IgD-negative memory B cell (primary cell): ENCODE measurements at regions not wholly inside any gene's neighbourhood (a gene's known extent, or its start where the extent isn't known, plus 50 kb on each side); places are given as distances from the start of the nearest gene placed in this dataset.
"Not testable (repeated sequence)": the region's sequence is repeated elsewhere in the genome, so short reads cannot be mapped to it uniquely, and the experiment has no call there.

Experiments
- H3K27ac Mint-ChIP-seq, 3 donors: one replicate each; pipeline ENCODE4 v1.8.0; 2020 to 2022; ENCODE audit warnings: mild to moderate bottlenecking in 3 of 3, mixed read lengths in 3 of 3, moderate library complexity in 1 of 3
- H3K27me3 Mint-ChIP-seq: one replicate; pipeline ENCODE4 v1.8.0; 2021; ENCODE audit warnings: mixed read lengths
- H3K36me3 Mint-ChIP-seq: one replicate; pipeline ENCODE4 v1.8.0; 2020; ENCODE audit warnings: mild to moderate bottlenecking, mixed read lengths
- H3K4me1 Mint-ChIP-seq, 3 donors: one replicate each; pipeline ENCODE4 v1.8.0; 2020 to 2022; ENCODE audit warnings: mixed read lengths in 3 of 3, mild to moderate bottlenecking in 1 of 3
- H3K4me3 Mint-ChIP-seq, 4 donors: one replicate each; pipeline ENCODE4 v1.8.0; 2020 to 2022; ENCODE audit warnings: mild to moderate bottlenecking in 4 of 4, mixed read lengths in 4 of 4, moderate library complexity in 3 of 4
- H3K9me3 Mint-ChIP-seq, 3 donors: one replicate each; pipeline ENCODE4 v1.8.0; 2020 to 2021; ENCODE audit warnings: mixed read lengths in 3 of 3, mild to moderate bottlenecking in 1 of 3

- peaks cover 5% of the 10 kb centered on the region for H3K36me3 Mint-ChIP-seq
- H3K27me3 Mint-ChIP-seq: no peaks in the 10 kb centered on the region
- H3K9me3 Mint-ChIP-seq: peaks cover 4 to 11% (median 6%) of the 10 kb centered on the region in 3 donors
- no peaks in the 10 kb centered on the region for H3K4me1 Mint-ChIP-seq
- H3K27ac Mint-ChIP-seq: no peak overlapping the region
- no peak overlapping the region for H3K4me3 Mint-ChIP-seq
Measured at GRCh38 chr12:58678753-58679152, 241.6 kb downstream of the LRIG3 start.

GRCh38 chr12:58681730-58682129 is 238.6 kb downstream of the LRIG3 start:
- H3K4me1 Mint-ChIP-seq: no peaks in the 10 kb centered on the region
- H3K27me3 Mint-ChIP-seq: no peaks in the 10 kb centered on the region

GRCh38 chr12:58695263-58695662 is 225.0 kb downstream of the LRIG3 start:
- H3K27ac Mint-ChIP-seq: peak overlapping the region in 1 of 3 donors; percentile 82
- peaks cover 4 to 11% (median 6%) of the 10 kb centered on the region in 3 donors for H3K9me3 Mint-ChIP-seq
- peaks cover 0 to 2% (median 0%) of the 10 kb centered on the region in 3 donors for H3K4me1 Mint-ChIP-seq
- H3K4me3 Mint-ChIP-seq: no peak overlapping the region
- no peaks in the 10 kb centered on the region for H3K27me3 Mint-ChIP-seq
- peaks cover 3% of the 10 kb centered on the region for H3K36me3 Mint-ChIP-seq

More at GRCh38 chr12:58681730-58682129, 238.6 kb downstream of the LRIG3 start:
- H3K9me3 Mint-ChIP-seq: peaks cover 4 to 11% (median 6%) of the 10 kb centered on the region in 3 donors
- peaks cover 4% of the 10 kb centered on the region for H3K36me3 Mint-ChIP-seq
- no peak overlapping the region for H3K27ac Mint-ChIP-seq
- H3K4me3 Mint-ChIP-seq: no peak overlapping the region

- Mint-ChIP-seq H3K36me3 (no peaks in the 10 kb centered on the region), H3K4me1 (no peaks in the 10 kb centered on the region), H3K27me3 (no peaks in the 10 kb centered on the region), H3K4me3 (no peak overlapping the region), H3K9me3 (peaks cover 5 to 12% (median 6%) of the 10 kb centered on the region in 3 donors), H3K27ac (no peak overlapping the region)
Measured at GRCh38 chr12:58701536-58701935, 218.8 kb downstream of the LRIG3 start.

- H3K9me3 Mint-ChIP-seq: peaks cover 2 to 13% (median 10%) of the 10 kb centered on the region in 3 donors
- H3K4me1 Mint-ChIP-seq: no peaks in the 10 kb centered on the region
- H3K27me3 Mint-ChIP-seq: no peaks in the 10 kb centered on the region
- no peak overlapping the region for H3K4me3 Mint-ChIP-seq
- no peaks in the 10 kb centered on the region for H3K36me3 Mint-ChIP-seq
- no peak overlapping the region for H3K27ac Mint-ChIP-seq
Measured at GRCh38 chr12:58703866-58704265, 216.4 kb downstream of the LRIG3 start.

GRCh38 chr12:58704770-58705169 is 215.5 kb downstream of the LRIG3 start:
- H3K27ac Mint-ChIP-seq, H3K4me1 Mint-ChIP-seq, H3K4me3 Mint-ChIP-seq, H3K27me3 Mint-ChIP-seq, H3K36me3 Mint-ChIP-seq: not testable (repeated sequence)
- H3K9me3 Mint-ChIP-seq: peaks cover 2 to 13% (median 10%) of the 10 kb centered on the region in 3 donors

- Mint-ChIP-seq H3K36me3 (no peaks in the 10 kb centered on the region), H3K4me1 (no peaks in the 10 kb centered on the region), H3K27me3 (no peaks in the 10 kb centered on the region), H3K4me3 (no peak overlapping the region), H3K9me3 (peaks cover 2 to 10% (median 7%) of the 10 kb centered on the region in 3 donors), H3K27ac (no peak overlapping the region)
Measured at GRCh38 chr12:58710901-58711300, 209.4 kb downstream of the LRIG3 start.

- peaks cover 2 to 7% (median 4%) of the 10 kb centered on the region in 3 donors for H3K9me3 Mint-ChIP-seq
- no peaks in the 10 kb centered on the region for H3K4me1 Mint-ChIP-seq
- H3K27me3 Mint-ChIP-seq: no peaks in the 10 kb centered on the region
- H3K36me3 Mint-ChIP-seq: no peaks in the 10 kb centered on the region
- peak overlapping the region in 1 of 4 donors; percentile 38 for H3K4me3 Mint-ChIP-seq
- no peak overlapping the region for H3K27ac Mint-ChIP-seq
Measured at GRCh38 chr12:58711974-58712373, 208.3 kb downstream of the LRIG3 start.

- Mint-ChIP-seq H3K4me1 (no peaks in the 10 kb centered on the region), H3K36me3 (no peaks in the 10 kb centered on the region), H3K27me3 (no peaks in the 10 kb centered on the region), H3K4me3 (no peak overlapping the region), H3K9me3 (peaks cover 2 to 4% (median 3%) of the 10 kb centered on the region in 3 donors), H3K27ac (no peak overlapping the region)
Measured at GRCh38 chr12:58712976-58713375, 207.3 kb downstream of the LRIG3 start.

- no peak overlapping the region for H3K4me3 Mint-ChIP-seq
- H3K27me3 Mint-ChIP-seq: no peaks in the 10 kb centered on the region
- peaks cover 0 to 8% (median 0%) of the 10 kb centered on the region in 3 donors for H3K9me3 Mint-ChIP-seq
- no peaks in the 10 kb centered on the region for H3K4me1 Mint-ChIP-seq
- no peaks in the 10 kb centered on the region for H3K36me3 Mint-ChIP-seq
- no peak overlapping the region for H3K27ac Mint-ChIP-seq
Measured at GRCh38 chr12:58719161-58719560, 201.1 kb downstream of the LRIG3 start.

GRCh38 chr12:58720421-58720820 is 199.9 kb downstream of the LRIG3 start:
- Mint-ChIP-seq H3K4me3 (no peak overlapping the region), H3K27ac (no peak overlapping the region), H3K27me3 (no peaks in the 10 kb centered on the region), H3K9me3 (peaks cover 0 to 10% (median 0%) of the 10 kb centered on the region in 3 donors), H3K4me1 (no peaks in the 10 kb centered on the region), H3K36me3 (no peaks in the 10 kb centered on the region)

GRCh38 chr12:58725400-58726105 is 194.8 kb downstream of the LRIG3 start:
- Mint-ChIP-seq H3K27me3 (no peaks in the 10 kb centered on the region), H3K4me1 (no peaks in the 10 kb centered on the region), H3K9me3 (peaks cover 0 to 13% (median under 1%) of the 10 kb centered on the region in 3 donors), H3K27ac (no peak overlapping the region), H3K36me3 (no peaks in the 10 kb centered on the region), H3K4me3 (no peak overlapping the region)

- H3K9me3 Mint-ChIP-seq: peaks cover 0 to 7% (median 2%) of the 10 kb centered on the region in 3 donors
Measured at GRCh38 chr12:58727521-58727920, 192.8 kb downstream of the LRIG3 start.

GRCh38 chr12:58728397-58728796 is 191.9 kb downstream of the LRIG3 start:
- peaks cover 0 to 7% (median 2%) of the 10 kb centered on the region in 3 donors for H3K9me3 Mint-ChIP-seq
- H3K27ac Mint-ChIP-seq: no peak overlapping the region
- no peaks in the 10 kb centered on the region for H3K27me3 Mint-ChIP-seq
- no peaks in the 10 kb centered on the region for H3K36me3 Mint-ChIP-seq
- no peak overlapping the region for H3K4me3 Mint-ChIP-seq
- no peaks in the 10 kb centered on the region for H3K4me1 Mint-ChIP-seq

More at GRCh38 chr12:58727521-58727920, 192.8 kb downstream of the LRIG3 start:
- H3K27ac Mint-ChIP-seq: no peak overlapping the region
- H3K36me3 Mint-ChIP-seq: no peaks in the 10 kb centered on the region
- H3K4me1 Mint-ChIP-seq: no peaks in the 10 kb centered on the region
- no peak overlapping the region for H3K4me3 Mint-ChIP-seq
- no peaks in the 10 kb centered on the region for H3K27me3 Mint-ChIP-seq

GRCh38 chr12:58731096-58731495 is 189.2 kb downstream of the LRIG3 start:
- H3K36me3 Mint-ChIP-seq: no peaks in the 10 kb centered on the region
- H3K4me3 Mint-ChIP-seq: no peak overlapping the region
- no peaks in the 10 kb centered on the region for H3K27me3 Mint-ChIP-seq
- no peak overlapping the region for H3K27ac Mint-ChIP-seq
- no peaks in the 10 kb centered on the region for H3K4me1 Mint-ChIP-seq
- H3K9me3 Mint-ChIP-seq: peaks cover 0 to 4% (median 3%) of the 10 kb centered on the region in 3 donors

- Mint-ChIP-seq H3K27ac (no peak overlapping the region), H3K27me3 (no peaks in the 10 kb centered on the region), H3K4me3 (no peak overlapping the region), H3K9me3 (peaks cover 0 to 4% (median 3%) of the 10 kb centered on the region in 3 donors), H3K36me3 (no peaks in the 10 kb centered on the region), H3K4me1 (no peaks in the 10 kb centered on the region)
Measured at GRCh38 chr12:58732894-58733293, 187.4 kb downstream of the LRIG3 start.
